HepG2 (cell line): ENCODE measurements at regions not wholly inside any gene's neighbourhood (a gene's known extent, or its start where the extent isn't known, plus 50 kb on each side); places are given as distances from the start of the nearest gene placed in this dataset.

ENCODE experiments used
- ATAC-seq: fragments of 200-7000 bp; cut with Tn5 transposase; 3 replicates; pipeline ENCODE4 v1.9.1; 2020; ENCODE audit warnings: mild to moderate bottlenecking, moderate library complexity
- BruUV-seq: library from RNA; stranded (reverse); fragments of 400-500 nt; replicated peaks from 2 replicates; lab custom pipeline; 2021; lab: Mats Ljungman, UMichigan
- CTCF ChIA-PET: fragments of 300-600 bp; formaldehyde crosslinking; extraction: SDS; loops from one replicate; lab custom pipeline; 2021; ENCODE audit warnings: low total read pairs, inconsistent platforms, low intra/inter-chr PET ratio; lab: Yijun Ruan, JAX
- POLR2A ChIA-PET: fragments of 350-600 bp; sonication (Branson Sonifier 250); formaldehyde crosslinking; loops from one replicate; lab custom pipeline; 2020; ENCODE audit warnings: antibody characterized with exemption, inconsistent platforms; lab: Yijun Ruan, JAX
- DNase-seq: peaks from one replicate; pipeline ENCODE4 v3.0.0-alpha.2; 2015; ENCODE audit warnings: low spot score
- FAIRE-seq: peaks from 3 replicates; lab custom pipeline; 2011; peaks lifted over from hg19 to GRCh38; lab: Jason Lieb, UNC
- H2AFZ ChIP-seq: one replicate; pipeline ENCODE4 v1.6.1; 2011; ENCODE audit warnings: low read length, inconsistent platforms
- H3K27ac ChIP-seq: fragments of 300-600 bp; 3 replicates; pipeline ENCODE4 v1.8.0; 2011; ENCODE audit warnings: mixed run types, mild to moderate bottlenecking, mixed read lengths, low read length, inconsistent platforms; ENCODE audit not compliant: insufficient read depth; ENCODE audit errors: extremely low read length
- H3K27me3 ChIP-seq, 2 experiments: fragments of 200-600 bp in 1 of 2; 2 replicates in 1 of 2; 3 replicates in 1 of 2; pipeline versions ENCODE4 v1.6.0 to v1.8.0; 2011; ENCODE audit warnings: low read length in 2 of 2, mild to moderate bottlenecking in 2 of 2, moderate library complexity in 2 of 2, inconsistent platforms in 1 of 2; ENCODE audit not compliant: insufficient read depth in 2 of 2, control insufficient read depth in 1 of 2
- H3K36me3 ChIP-seq, 2 experiments: fragments of 200-600 bp in 1 of 2; replicated peaks in 1 of 2; 2 replicates in 1 of 2; 3 replicates in 1 of 2; pipeline versions ENCODE4 v1.5.1 to v1.8.0; 2011; ENCODE audit warnings: low read length in 2 of 2, inconsistent platforms in 1 of 2; ENCODE audit not compliant: insufficient read depth in 2 of 2, control insufficient read depth in 1 of 2
- H3K4me1 ChIP-seq: 2 replicates; pipeline ENCODE4 v1.5.1; 2012; ENCODE audit warnings: low read length, inconsistent platforms; ENCODE audit not compliant: insufficient read depth
- H3K4me2 ChIP-seq: 2 replicates; pipeline ENCODE4 v1.6.0; 2011; ENCODE audit warnings: low read depth, low read length, inconsistent platforms
- H3K4me3 ChIP-seq, 3 experiments: fragments of 200-600 bp in 1 of 3; sonication (generic), shearing (Covaris generic) in 1 of 3; replicated peaks in 1 of 3; 2 replicates each; pipeline ENCODE4 v1.5.1; 2011 to 2016; ENCODE audit warnings: low read length in 3 of 3, inconsistent platforms in 2 of 3, low read depth in 2 of 3, mild to moderate bottlenecking in 2 of 3, control low read depth in 1 of 3, mixed read lengths in 1 of 3; ENCODE audit not compliant: insufficient read depth in 1 of 3
- H3K79me2 ChIP-seq: one replicate; pipeline ENCODE4 v1.6.1; 2011; ENCODE audit warnings: low read length, inconsistent platforms; ENCODE audit not compliant: insufficient read depth
- H3K9ac ChIP-seq: 2 replicates; pipeline ENCODE4 v1.6.0; 2011; ENCODE audit warnings: mild to moderate bottlenecking, low read depth, low read length, inconsistent platforms; ENCODE audit not compliant: insufficient read depth
- H3K9me3 ChIP-seq: 2 replicates; pipeline ENCODE4 v1.5.1; 2012; ENCODE audit warnings: mild to moderate bottlenecking, low read length
- H4K20me1 ChIP-seq: 2 replicates; pipeline ENCODE4 v1.6.0; 2011; ENCODE audit warnings: inconsistent platforms, mild to moderate bottlenecking, low read length, moderate library complexity; ENCODE audit not compliant: insufficient read depth
- HOXA5 ChIP-seq: sonication (generic); formaldehyde crosslinking; IDR thresholded peaks from 2 replicates; pipeline ENCODE4 v1.4.0; 2020; ENCODE audit warnings: missing genetic modification reagents
- MZF1 ChIP-seq: sonication (generic); formaldehyde crosslinking; IDR thresholded peaks from 2 replicates; pipeline ENCODE4 v1.8.1; 2023; ENCODE audit warnings: mild to moderate bottlenecking, missing genetic modification reagents, borderline replicate concordance
- RBAK ChIP-seq: sonication (generic); formaldehyde crosslinking; IDR thresholded peaks from 2 replicates; pipeline ENCODE4 v1.5.1; 2020; ENCODE audit warnings: mild to moderate bottlenecking, missing genetic modification reagents
- TBX3 ChIP-seq: fragments of 450-650 bp; IDR thresholded peaks from 2 replicates; pipeline ENCODE4 v1.6.1; 2017; ENCODE audit warnings: antibody characterized with exemption, mild to moderate bottlenecking, inconsistent platforms, borderline replicate concordance
- TCF7 ChIP-seq: sonication (generic); IDR thresholded peaks from 2 replicates; pipeline ENCODE4 v1.6.1; 2016; ENCODE audit warnings: antibody characterized with exemption, low read depth
- TOE1 ChIP-seq: sonication (generic); formaldehyde crosslinking; IDR thresholded peaks from 2 replicates; pipeline ENCODE4 v1.4.0; 2020; ENCODE audit warnings: mild to moderate bottlenecking, missing genetic modification reagents
- ZNF180 ChIP-seq: sonication (generic); formaldehyde crosslinking; IDR thresholded peaks from 2 replicates; pipeline ENCODE4 v1.4.0; 2020; ENCODE audit warnings: low read depth, missing genetic modification reagents, borderline replicate concordance
- ZNF253 ChIP-seq: sonication (generic); formaldehyde crosslinking; IDR thresholded peaks from 2 replicates; pipeline ENCODE4 v1.8.0; 2022; ENCODE audit warnings: mild to moderate bottlenecking, missing genetic modification reagents, borderline replicate concordance
- ZNF430 ChIP-seq: sonication (generic); formaldehyde crosslinking; IDR thresholded peaks from 2 replicates; pipeline ENCODE4 v1.9.0; 2021; ENCODE audit warnings: mild to moderate bottlenecking, missing genetic modification reagents
- ZNF75D ChIP-seq: sonication (generic); formaldehyde crosslinking; IDR thresholded peaks from 2 replicates; pipeline ENCODE4 v1.8.1; 2023; ENCODE audit warnings: missing genetic modification reagents, mild to moderate bottlenecking, borderline replicate concordance
- WGBS: methylation state at CpG from one replicate; pipeline ENCODE4 v1.1.6; 2017; ENCODE audit warnings: low lambda C conversion rate; 5-methylcytosine and 5-hydroxymethylcytosine counted together
- in situ Hi-C: cut with HindIII; loops from 2 replicates; pipeline ENCODE4 v1.10.0; 2017; ENCODE audit warnings: low pct_unique_long_range_greater_than_20kb; ENCODE audit not compliant: extremely low pct_ligation_motif_present
- intact Hi-C: fragments of 100-400 bp; cut with micrococcal nuclease; formaldehyde crosslinking; loops from one replicate; pipeline ENCODE4 v1.10.0; 2022; ENCODE audit not compliant: unreplicated experiment
- TF ChIP-seq, protein P1 (sequence below): sonication (generic); formaldehyde crosslinking; IDR thresholded peaks from 2 replicates; pipeline ENCODE4 v1.8.0; 2022; ENCODE audit warnings: mild to moderate bottlenecking, missing genetic modification reagents, borderline replicate concordance
- TF ChIP-seq, protein P2 (sequence below): sonication (generic); formaldehyde crosslinking; IDR thresholded peaks from 2 replicates; pipeline ENCODE4 v1.4.0; 2020; ENCODE audit warnings: missing genetic modification reagents
- TF ChIP-seq, protein P3 (sequence below): sonication (generic); formaldehyde crosslinking; IDR thresholded peaks from 2 replicates; pipeline ENCODE4 v1.8.1; 2023; ENCODE audit warnings: mild to moderate bottlenecking, missing genetic modification reagents
- TF ChIP-seq, protein P4 (sequence below): sonication (generic); formaldehyde crosslinking; IDR thresholded peaks from 2 replicates; pipeline ENCODE4 v1.5.0; 2020; ENCODE audit warnings: missing genetic modification reagents

DNA sequence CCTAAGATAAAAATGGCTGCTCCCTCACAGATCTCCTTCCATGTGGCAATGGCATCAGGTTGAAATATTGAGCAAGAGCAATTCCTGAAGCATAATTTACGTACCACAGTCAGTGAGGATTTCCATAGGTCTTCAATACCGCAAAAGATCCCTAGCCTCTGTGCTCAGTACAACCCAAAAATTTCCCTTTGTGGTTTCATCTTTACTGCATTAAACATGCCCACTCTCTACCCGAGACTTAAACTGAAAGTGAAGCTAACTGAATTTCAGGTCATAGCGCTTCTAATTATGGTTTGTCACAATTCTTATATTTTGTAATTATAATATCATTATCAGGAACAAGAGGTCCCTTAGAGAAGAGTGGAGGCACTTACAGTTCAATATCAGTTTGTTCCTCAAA, 1071.1 kb downstream of the XPNPEP1 start:
- no peaks in the 10 kb centered on the region for H3K27me3 ChIP-seq
- no peak overlapping the region for H3K4me3 ChIP-seq
- no peak overlapping the region for H3K9ac ChIP-seq
- H3K4me2 ChIP-seq = no peak overlapping the region
- CTCF ChIA-PET = no interaction called here
- DNase-seq (no peak), ATAC-seq (no peak), FAIRE-seq (no peak)
- no peaks in the 10 kb centered on the region for H3K36me3 ChIP-seq
- 26% methylated on average over 4 of the region's 4 CpGs for WGBS
- intact Hi-C loops (no loop called here), in situ Hi-C loops (no loop called here)
- no peaks in the 10 kb centered on the region for H3K4me1 ChIP-seq
- H3K27ac ChIP-seq = no peak overlapping the region
- peaks cover 38% of the 10 kb centered on the region for H3K9me3 ChIP-seq
- H4K20me1 ChIP-seq = no peaks in the 10 kb centered on the region
- POLR2A ChIA-PET = no interaction called here
- no peak overlapping the region for H2AFZ ChIP-seq
- no peaks in the 10 kb centered on the region for H3K79me2 ChIP-seq
- BruUV-seq = no TSS peak
- no peak for TF ChIP-seq ZNF75D
- TF ChIP-seq, protein P1, sequence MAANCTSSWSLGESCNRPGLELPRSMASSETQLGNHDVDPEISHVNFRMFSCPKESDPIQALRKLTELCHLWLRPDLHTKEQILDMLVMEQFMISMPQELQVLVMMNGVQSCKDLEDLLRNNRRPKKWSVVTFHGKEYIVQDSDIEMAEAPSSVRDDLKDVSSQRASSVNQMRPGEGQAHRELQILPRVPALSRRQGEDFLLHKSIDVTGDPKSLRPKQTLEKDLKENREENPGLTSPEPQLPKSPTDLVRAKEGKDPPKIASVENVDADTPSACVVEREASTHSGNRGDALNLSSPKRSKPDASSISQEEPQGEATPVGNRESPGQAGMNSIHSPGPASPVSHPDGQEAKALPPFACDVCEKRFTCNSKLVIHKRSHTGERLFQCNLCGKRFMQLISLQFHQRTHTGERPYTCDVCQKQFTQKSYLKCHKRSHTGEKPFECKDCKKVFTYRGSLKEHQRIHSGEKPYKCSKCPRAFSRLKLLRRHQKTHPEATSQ (CRISPR knock-in tag) = no peak
- no peak for TF ChIP-seq TCF7
- TF ChIP-seq, protein P2, sequence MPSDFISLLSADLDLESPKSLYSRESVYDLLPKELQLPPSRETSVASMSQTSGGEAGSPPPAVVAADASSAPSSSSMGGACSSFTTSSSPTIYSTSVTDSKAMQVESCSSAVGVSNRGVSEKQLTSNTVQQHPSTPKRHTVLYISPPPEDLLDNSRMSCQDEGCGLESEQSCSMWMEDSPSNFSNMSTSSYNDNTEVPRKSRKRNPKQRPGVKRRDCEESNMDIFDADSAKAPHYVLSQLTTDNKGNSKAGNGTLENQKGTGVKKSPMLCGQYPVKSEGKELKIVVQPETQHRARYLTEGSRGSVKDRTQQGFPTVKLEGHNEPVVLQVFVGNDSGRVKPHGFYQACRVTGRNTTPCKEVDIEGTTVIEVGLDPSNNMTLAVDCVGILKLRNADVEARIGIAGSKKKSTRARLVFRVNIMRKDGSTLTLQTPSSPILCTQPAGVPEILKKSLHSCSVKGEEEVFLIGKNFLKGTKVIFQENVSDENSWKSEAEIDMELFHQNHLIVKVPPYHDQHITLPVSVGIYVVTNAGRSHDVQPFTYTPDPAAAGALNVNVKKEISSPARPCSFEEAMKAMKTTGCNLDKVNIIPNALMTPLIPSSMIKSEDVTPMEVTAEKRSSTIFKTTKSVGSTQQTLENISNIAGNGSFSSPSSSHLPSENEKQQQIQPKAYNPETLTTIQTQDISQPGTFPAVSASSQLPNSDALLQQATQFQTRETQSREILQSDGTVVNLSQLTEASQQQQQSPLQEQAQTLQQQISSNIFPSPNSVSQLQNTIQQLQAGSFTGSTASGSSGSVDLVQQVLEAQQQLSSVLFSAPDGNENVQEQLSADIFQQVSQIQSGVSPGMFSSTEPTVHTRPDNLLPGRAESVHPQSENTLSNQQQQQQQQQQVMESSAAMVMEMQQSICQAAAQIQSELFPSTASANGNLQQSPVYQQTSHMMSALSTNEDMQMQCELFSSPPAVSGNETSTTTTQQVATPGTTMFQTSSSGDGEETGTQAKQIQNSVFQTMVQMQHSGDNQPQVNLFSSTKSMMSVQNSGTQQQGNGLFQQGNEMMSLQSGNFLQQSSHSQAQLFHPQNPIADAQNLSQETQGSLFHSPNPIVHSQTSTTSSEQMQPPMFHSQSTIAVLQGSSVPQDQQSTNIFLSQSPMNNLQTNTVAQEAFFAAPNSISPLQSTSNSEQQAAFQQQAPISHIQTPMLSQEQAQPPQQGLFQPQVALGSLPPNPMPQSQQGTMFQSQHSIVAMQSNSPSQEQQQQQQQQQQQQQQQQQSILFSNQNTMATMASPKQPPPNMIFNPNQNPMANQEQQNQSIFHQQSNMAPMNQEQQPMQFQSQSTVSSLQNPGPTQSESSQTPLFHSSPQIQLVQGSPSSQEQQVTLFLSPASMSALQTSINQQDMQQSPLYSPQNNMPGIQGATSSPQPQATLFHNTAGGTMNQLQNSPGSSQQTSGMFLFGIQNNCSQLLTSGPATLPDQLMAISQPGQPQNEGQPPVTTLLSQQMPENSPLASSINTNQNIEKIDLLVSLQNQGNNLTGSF (CRISPR knock-in tag) = no peak
- no peak for TF ChIP-seq ZNF430 (CRISPR knock-in tag)
- TF ChIP-seq, protein P3, sequence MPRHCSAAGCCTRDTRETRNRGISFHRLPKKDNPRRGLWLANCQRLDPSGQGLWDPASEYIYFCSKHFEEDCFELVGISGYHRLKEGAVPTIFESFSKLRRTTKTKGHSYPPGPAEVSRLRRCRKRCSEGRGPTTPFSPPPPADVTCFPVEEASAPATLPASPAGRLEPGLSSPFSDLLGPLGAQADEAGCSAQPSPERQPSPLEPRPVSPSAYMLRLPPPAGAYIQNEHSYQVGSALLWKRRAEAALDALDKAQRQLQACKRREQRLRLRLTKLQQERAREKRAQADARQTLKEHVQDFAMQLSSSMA (CRISPR knock-in tag) = no peak
- TF ChIP-seq HOXA5 = no peak
- TF ChIP-seq MZF1 (CRISPR knock-in tag) = no peak
- TF ChIP-seq ZNF180 (CRISPR knock-in tag) = no peak
- TF ChIP-seq TBX3 = no peak
- TF ChIP-seq, protein P4, sequence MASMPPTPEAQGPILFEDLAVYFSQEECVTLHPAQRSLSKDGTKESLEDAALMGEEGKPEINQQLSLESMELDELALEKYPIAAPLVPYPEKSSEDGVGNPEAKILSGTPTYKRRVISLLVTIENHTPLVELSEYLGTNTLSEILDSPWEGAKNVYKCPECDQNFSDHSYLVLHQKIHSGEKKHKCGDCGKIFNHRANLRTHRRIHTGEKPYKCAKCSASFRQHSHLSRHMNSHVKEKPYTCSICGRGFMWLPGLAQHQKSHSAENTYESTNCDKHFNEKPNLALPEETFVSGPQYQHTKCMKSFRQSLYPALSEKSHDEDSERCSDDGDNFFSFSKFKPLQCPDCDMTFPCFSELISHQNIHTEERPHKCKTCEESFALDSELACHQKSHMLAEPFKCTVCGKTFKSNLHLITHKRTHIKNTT (CRISPR knock-in tag) = no peak
- TF ChIP-seq ZNF253 (CRISPR knock-in tag) = no peak
- TF ChIP-seq RBAK (CRISPR knock-in tag) = no peak
- TF ChIP-seq TOE1 (CRISPR knock-in tag) = no peak
